GM10266 (cell line): ENCODE measurements at regions not wholly inside any gene's neighbourhood (a gene's known extent, or its start where the extent isn't known, plus 50 kb on each side); places are given as distances from the start of the nearest gene placed in this dataset.

ENCODE experiments used
- DNase-seq: peaks from one replicate; pipeline ENCODE4 v3.0.0; 2012; ENCODE audit errors: extremely low spot score
- TF ChIP-seq, protein P1 (sequence below): IDR thresholded peaks from 2 replicates; pipeline ENCODE4 v1.5.1; 2012; ENCODE audit warnings: mild to moderate bottlenecking, low read depth; ENCODE audit not compliant: control insufficient read depth, insufficient read depth; ENCODE audit errors: missing control alignments

DNA sequence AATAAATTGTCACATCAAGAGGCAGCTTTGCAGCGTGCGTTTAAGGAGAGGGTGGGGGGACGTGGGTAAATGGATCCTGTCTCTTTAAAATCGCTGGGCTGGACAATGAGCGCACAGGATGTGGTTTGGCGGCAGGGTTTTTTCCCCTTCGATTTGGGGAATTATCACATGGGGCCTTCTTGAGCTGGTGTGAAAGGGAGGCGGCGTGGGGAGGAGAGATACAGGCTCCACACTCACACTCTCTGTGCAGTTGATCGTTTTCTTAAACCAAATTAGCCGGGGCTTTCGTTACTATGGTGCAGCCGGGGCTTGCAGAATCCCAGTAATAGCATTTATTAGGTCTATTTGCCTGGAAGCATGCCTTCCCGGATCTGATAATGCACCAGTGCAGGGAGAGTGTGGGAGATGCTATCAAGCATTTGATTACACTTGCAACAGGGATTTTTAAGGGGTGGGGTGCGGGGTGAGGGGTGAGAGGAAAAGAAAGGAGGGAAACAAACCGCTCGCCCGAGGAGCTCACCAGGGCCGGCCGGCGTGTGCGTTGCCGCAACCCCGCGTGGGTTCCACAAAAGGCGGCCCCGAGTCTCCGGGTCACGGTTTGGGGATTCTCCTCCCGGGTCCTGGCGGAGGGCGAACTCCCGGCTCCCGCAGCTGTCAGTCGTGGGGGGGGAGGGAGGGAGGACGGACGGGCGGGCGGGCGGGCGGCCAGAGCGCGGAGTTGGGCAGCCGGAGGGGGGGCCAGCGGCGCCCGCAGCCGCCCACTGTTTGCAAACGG is 58.8 kb upstream of the GSE1 start:
- peak; percentile 97 for DNase-seq
- TF ChIP-seq, protein P1, sequence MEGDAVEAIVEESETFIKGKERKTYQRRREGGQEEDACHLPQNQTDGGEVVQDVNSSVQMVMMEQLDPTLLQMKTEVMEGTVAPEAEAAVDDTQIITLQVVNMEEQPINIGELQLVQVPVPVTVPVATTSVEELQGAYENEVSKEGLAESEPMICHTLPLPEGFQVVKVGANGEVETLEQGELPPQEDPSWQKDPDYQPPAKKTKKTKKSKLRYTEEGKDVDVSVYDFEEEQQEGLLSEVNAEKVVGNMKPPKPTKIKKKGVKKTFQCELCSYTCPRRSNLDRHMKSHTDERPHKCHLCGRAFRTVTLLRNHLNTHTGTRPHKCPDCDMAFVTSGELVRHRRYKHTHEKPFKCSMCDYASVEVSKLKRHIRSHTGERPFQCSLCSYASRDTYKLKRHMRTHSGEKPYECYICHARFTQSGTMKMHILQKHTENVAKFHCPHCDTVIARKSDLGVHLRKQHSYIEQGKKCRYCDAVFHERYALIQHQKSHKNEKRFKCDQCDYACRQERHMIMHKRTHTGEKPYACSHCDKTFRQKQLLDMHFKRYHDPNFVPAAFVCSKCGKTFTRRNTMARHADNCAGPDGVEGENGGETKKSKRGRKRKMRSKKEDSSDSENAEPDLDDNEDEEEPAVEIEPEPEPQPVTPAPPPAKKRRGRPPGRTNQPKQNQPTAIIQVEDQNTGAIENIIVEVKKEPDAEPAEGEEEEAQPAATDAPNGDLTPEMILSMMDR, result no peak

DNA sequence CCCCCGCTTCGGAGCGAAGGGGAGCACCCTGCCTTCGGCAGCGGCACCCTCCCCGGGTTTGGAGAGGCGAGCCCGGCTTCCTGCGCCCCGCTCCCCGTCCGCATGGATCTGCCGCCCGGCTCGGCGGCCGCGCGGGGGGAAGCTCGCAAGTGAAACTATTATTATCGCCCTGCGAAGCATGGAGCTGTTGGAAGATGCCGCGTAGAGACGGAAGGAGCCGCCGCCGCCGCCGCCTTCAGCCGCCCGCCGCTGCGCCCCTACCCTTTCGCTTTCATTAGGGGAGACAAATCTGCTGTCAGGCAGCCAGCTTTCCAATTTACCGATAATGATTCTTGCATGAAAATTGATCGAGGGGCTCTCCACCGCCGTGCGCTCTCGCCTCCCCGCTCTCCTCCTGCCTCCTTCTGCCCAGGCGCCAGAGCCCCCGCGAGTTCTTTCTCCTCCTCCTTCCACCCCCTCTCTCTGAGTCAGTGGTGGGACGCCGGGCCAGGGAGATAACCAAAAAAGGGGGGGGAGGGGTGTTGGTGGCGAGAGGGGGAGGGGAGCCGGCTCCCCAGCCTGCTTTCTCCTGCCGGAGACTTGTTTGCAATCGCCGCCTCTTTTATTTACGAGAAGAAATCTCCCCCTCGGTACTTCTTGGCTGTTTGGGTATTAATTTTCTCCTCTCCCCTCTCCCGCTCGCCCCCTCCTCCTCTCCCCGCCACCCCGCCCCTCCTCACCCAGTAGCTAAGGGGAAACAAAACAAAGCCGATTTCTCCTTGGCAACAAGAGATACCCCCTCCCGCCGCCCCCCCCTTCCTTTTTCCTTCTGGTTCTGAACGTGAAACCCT is 58.0 kb upstream of the GSE1 start:
- DNase-seq, result peak; percentile 89
- TF ChIP-seq, protein P1, result no peak

DNA sequence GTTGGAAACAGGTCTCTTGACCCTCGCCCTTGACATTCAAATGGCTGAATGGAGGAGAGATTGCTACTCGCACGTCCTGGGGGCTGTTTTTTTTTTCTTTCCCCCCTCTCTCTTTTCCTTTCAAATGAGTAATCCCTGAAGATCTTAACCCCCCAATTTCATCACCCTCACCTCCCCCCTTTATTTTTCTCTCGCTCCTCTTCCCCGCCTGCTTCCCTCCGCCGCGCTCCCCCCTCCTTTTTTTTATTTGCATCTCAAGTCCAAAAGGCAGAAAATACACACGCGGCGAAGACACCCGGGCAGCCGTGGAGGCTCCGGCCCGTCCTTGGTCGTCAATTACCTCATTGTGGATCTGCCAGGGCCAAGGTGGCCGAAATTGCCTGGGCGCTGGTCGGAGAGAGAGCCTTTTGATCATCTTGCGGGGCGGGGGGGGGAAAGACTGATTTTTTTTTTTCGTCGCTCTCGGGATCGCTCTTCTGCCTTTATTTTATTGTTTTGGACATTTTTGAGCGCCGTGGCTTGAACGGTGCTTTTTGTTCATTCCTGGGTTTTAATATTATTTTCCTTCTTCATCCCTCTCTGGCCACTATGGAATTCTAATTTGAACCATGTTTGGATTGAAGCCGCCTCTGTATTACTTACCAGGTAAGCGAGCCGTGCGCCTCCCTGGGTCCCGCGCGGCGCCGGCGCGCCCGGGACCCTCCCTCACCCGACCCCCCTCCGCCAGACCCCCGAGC is 57.2 kb upstream of the GSE1 start:
- TF ChIP-seq, protein P1, result no peak
- peak; percentile 70 for DNase-seq

DNA sequence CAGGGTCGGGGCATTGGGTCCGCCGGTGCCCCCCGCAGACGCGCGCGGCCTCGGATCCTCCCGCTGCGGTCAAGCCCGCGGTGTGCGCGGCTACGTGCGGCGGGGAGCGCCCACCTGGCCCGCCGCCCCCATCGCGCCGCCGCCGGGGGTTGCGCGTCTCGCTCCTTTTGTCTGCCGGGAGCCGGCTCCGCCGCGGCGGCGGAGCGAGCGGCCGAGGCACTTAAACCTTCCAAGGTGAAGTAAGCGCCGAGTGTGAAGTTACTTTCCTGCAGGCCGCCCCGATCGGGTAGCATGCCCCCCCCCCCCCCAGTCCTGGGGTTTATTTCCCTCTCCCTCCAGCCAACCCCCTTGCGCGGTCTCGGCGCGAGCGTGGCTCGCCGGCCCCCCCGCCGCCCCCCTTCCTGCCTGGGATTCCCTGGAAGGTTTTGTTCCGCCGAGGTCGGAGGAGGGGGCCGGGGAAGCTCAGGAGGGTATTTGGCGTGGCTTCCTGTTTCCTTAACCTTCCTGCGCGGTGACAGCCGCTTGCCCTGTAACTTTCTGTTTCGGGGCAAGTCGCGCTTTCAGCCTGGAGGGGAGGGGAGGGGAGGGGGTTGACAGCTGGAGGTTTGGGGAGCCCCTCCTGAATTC is 56.6 kb upstream of the GSE1 start:
- TF ChIP-seq, protein P1, result no peak
- peak; percentile 86 for DNase-seq

DNA sequence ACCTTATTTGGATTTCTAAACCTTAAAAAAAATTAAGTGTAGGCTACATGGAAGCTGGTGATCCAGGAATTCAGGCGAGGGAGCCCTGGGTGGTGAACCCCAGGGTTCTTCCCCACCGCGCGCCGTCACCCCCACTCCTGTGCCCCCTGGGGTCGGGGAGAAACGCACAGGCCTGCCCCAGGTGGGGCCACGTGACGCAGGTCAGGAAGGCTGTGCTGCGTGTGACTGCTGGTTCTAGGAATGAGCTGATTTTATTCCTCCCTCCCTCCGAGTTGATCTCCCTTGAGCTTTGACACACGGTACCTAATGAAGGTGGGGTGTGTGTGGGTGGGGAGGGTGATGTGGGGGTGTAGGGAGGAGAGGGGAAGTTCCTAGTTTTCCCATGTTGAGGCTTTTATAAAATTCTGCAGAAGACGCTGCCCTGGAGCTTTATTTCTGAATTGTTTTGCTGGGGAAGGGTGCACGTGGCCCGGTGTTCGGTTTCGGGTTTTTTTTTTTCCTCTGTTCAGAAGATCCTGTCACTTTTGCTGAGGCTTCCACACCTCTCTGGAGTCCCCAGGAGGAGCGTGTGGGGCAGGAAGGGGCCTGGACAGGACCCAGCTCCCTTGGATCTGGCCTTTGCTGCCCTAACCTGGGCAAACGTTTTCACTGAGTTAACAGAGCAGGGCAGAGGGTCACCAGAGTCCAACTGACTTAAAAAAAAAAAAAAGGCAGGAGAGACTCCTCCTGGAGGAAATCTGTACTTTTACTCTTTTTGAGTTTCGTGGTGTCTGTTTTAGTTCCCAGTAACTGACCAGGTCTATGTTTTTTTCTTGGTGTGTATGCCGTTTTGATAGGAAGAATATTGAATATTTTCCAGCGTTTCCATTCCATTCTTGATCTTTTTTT is 55.8 kb upstream of the GSE1 start:
- TF ChIP-seq, protein P1, result no peak
- DNase-seq, result peak; percentile 67

DNA sequence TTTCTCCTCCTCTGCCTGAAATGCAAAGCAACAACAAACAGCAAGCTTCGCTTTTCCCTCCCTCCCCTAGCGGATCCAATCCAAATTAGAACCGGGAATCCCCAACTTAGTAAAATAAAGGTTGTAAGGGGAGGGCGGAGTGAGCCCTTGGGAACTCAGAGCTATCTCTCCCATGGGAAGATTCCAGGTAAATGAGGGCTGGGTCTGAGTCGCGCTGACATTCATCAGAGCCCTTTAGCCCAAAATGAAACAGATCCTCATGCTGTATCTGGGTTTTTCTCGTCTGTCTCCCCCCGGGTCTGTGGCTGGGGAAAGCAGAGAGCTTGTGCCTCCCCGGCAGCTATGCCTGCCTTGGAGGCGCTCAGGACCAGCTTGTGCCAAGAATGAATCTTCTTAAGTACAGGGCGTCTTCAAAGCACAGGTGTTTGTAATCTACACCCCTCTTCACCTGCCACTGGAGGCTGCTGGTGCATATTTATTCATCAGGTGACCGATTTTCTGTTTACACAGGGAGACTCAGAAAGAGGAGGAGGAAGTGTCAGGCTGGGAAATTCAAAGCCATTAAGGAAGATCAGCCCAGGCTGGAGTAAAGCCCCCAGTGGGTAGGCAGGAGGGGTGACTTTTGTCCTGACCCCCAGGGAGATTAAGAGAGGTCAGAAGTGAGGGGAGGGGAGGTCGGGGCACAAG is 55.0 kb upstream of the GSE1 start:
- no peak for DNase-seq
- TF ChIP-seq, protein P1, result no peak
